Right lobe of liver (tissue), 6 donors: ENCODE measurements at regions not wholly inside any gene's neighbourhood (a gene's known extent, or its start where the extent isn't known, plus 50 kb on each side); places are given as distances from the start of the nearest gene placed in this dataset.

Experiments
- ATAC-seq, 4 donors: fragments of 200-7000 bp; cut with Tn5 transposase; one replicate each; pipeline ENCODE4 v1.9.1; 2020; ENCODE audit warnings: mild to moderate bottlenecking in 4 of 4, moderate library complexity in 4 of 4
- DNase-seq, 3 donors: peaks; one replicate each; pipeline ENCODE4 v3.0.0-alpha.2; 2020
- H3K27ac ChIP-seq, 3 donors: fragments of 200-600 bp; one replicate each; pipeline ENCODE4 v1.8.0; 2022
- H3K27me3 ChIP-seq, 2 donors: fragments of 200-600 bp; one replicate each; pipeline ENCODE4 v1.8.0; 2022
- H3K36me3 ChIP-seq, 4 donors: fragments of 200-600 bp; sonication (generic) in 1 of 4; one replicate each; pipeline versions ENCODE4 v1.5.1 to v1.8.0; 2017 to 2022; ENCODE audit warnings: control low read depth in 1 of 4
- H3K4me1 ChIP-seq, 4 donors: fragments of 200-600 bp; sonication (generic) in 1 of 4; one replicate each; pipeline versions ENCODE4 v1.5.1 to v1.8.0; 2017 to 2022; ENCODE audit warnings: control low read depth in 1 of 4
- H3K4me3 ChIP-seq, 3 donors: fragments of 200-600 bp; one replicate each; pipeline ENCODE4 v1.8.0; 2022
- H3K9me3 ChIP-seq, 4 donors: fragments of 200-600 bp; sonication (generic) in 1 of 4; one replicate each; pipeline versions ENCODE4 v1.5.1 to v1.8.0; 2017 to 2022; ENCODE audit warnings: control low read depth in 1 of 4
- CTCF ChIP-seq, 4 donors: fragments of 200-600 bp in 3 of 4; fragments of 450-650 bp in 1 of 4; IDR thresholded peaks; one replicate each; pipeline versions ENCODE4 v1.5.1 to v1.8.0; 2016 to 2022; ENCODE audit warnings: antibody characterized with exemption in 4 of 4, mild to moderate bottlenecking in 2 of 4
- POLR2A ChIP-seq: fragments of 450-650 bp; IDR thresholded peaks from one replicate; pipeline ENCODE4 v1.6.1; 2017; ENCODE audit warnings: antibody characterized with exemption, mild to moderate bottlenecking
- WGBS: methylation state at CpG from one replicate; pipeline ENCODE4 v1.1.6; 2018; ENCODE audit warnings: low coverage, low lambda C conversion rate; ENCODE audit not compliant: insufficient coverage; ENCODE audit errors: missing lambda C conversion rate; 5-methylcytosine and 5-hydroxymethylcytosine counted together
- intact Hi-C, 2 donors: fragments of 100-400 bp; cut with DNase I; formaldehyde crosslinking; loops; one replicate each; pipeline versions ENCODE4 v1.11.2 to v1.14.1; 2022
- donor health status: DM: no; HTN: yes; CAD: no.
- donor health status: DM: no; HTN: no; CAD: no.
- donor health status: DM: no; HTN: no; CAD: no.
- donor health status: DM: no; HTN: yes; CAD: no.
- donor health status: DM: no; HTN: yes; CAD: no.

GRCh38 chr6:132868057-132868456, 53.7 kb downstream of the RPS12 start:
- no peaks in the 10 kb centered on the region for H3K27me3 ChIP-seq
- no peak for ATAC-seq
- no peaks in the 10 kb centered on the region for H3K36me3 ChIP-seq
- H3K4me1 ChIP-seq: no peaks in the 10 kb centered on the region
- H3K4me3 ChIP-seq: no peak overlapping the region
- DNase-seq: no peak
- 75% methylated on average over 1 of the region's 1 CpG for WGBS
- H3K27ac ChIP-seq: no peak overlapping the region
- TF ChIP-seq CTCF (IDR thresholded peaks at IDR 0.05) (no peak), POLR2A (no peak)
- intact Hi-C loops: no loop called here
- no peaks in the 10 kb centered on the region for H3K9me3 ChIP-seq

GRCh38 chr6:132872923-132873322, 58.6 kb downstream of the RPS12 start:
- intact Hi-C loops: no loop called here
- Histone ChIP-seq H3K36me3 (no peaks in the 10 kb centered on the region), H3K27me3 (no peaks in the 10 kb centered on the region), H3K4me1 (no peaks in the 10 kb centered on the region), H3K9me3 (no peaks in the 10 kb centered on the region), H3K27ac (no peak overlapping the region), H3K4me3 (no peak overlapping the region)
- no peak for DNase-seq
- WGBS: 87% methylated on average over 1 of the region's 1 CpG
- TF ChIP-seq POLR2A (no peak), CTCF (IDR thresholded peaks at IDR 0.05) (no peak)
- no peak for ATAC-seq

- TF ChIP-seq POLR2A (no peak), CTCF (IDR thresholded peaks at IDR 0.05) (no peak)
- H3K27me3 ChIP-seq: no peaks in the 10 kb centered on the region
- no peak overlapping the region for H3K27ac ChIP-seq
- ATAC-seq (no peak), DNase-seq (no peak)
- H3K9me3 ChIP-seq: no peaks in the 10 kb centered on the region
- no peak overlapping the region for H3K4me3 ChIP-seq
- no peaks in the 10 kb centered on the region for H3K36me3 ChIP-seq
- no peaks in the 10 kb centered on the region for H3K4me1 ChIP-seq
- intact Hi-C loops: no loop called here
- WGBS: 39% methylated on average over 2 of the region's 2 CpGs
These were observed 62.6 kb downstream of the RPS12 start for GRCh38 chr6:132877003-132877402.

- Histone ChIP-seq H3K27ac (no peak overlapping the region), H3K36me3 (no peaks in the 10 kb centered on the region), H3K4me3 (no peak overlapping the region), H3K9me3 (no peaks in the 10 kb centered on the region), H3K27me3 (no peaks in the 10 kb centered on the region), H3K4me1 (no peaks in the 10 kb centered on the region)
- DNase-seq (no peak), ATAC-seq (no peak)
- intact Hi-C loops: no loop called here
- TF ChIP-seq POLR2A (no peak), CTCF (IDR thresholded peaks at IDR 0.05) (no peak)
- 6% methylated on average over 1 of the region's 1 CpG for WGBS
These were observed 72.8 kb downstream of the RPS12 start for GRCh38 chr6:132887204-132887603.

GRCh38 chr6:132888701-132889100, 74.3 kb downstream of the RPS12 start:
- H3K27me3 ChIP-seq: no peaks in the 10 kb centered on the region
- no peaks in the 10 kb centered on the region for H3K9me3 ChIP-seq
- no peaks in the 10 kb centered on the region for H3K36me3 ChIP-seq
- no peak overlapping the region for H3K27ac ChIP-seq
- ATAC-seq (no peak), DNase-seq (no peak)
- WGBS: 86% methylated on average over 2 of the region's 2 CpGs
- H3K4me3 ChIP-seq: no peak overlapping the region
- intact Hi-C loops: no loop called here
- TF ChIP-seq CTCF (IDR thresholded peaks at IDR 0.05) (no peak), POLR2A (no peak)
- H3K4me1 ChIP-seq: no peaks in the 10 kb centered on the region
